WERI-Rb-1 (cell line): ENCODE measurements at regions not wholly inside any gene's neighbourhood (a gene's known extent, or its start where the extent isn't known, plus 50 kb on each side); places are given as distances from the start of the nearest gene placed in this dataset.
"Not testable (repeated sequence)": the region's sequence is repeated elsewhere in the genome, so short reads cannot be mapped to it uniquely, and the experiment has no call there.

Experiments used
- DNase-seq: peaks from one replicate; pipeline ENCODE4 v3.0.0-alpha.2; 2020
- H3K27ac ChIP-seq: fragments of 250-450 bp; sonication (Bioruptor Pico); 2 replicates; pipeline ENCODE4 v1.5.1; 2020; ENCODE audit warnings: mild to moderate bottlenecking, moderate library complexity
- H3K27me3 ChIP-seq: fragments of 250-450 bp; sonication (Bioruptor Pico); 2 replicates; pipeline ENCODE4 v1.5.1; 2021; ENCODE audit warnings: mild to moderate bottlenecking, low read depth, moderate library complexity; ENCODE audit not compliant: insufficient read depth, severe bottlenecking
- H3K36me3 ChIP-seq: fragments of 250-450 bp; sonication (Bioruptor Pico); 2 replicates; pipeline ENCODE4 v1.5.1; 2020; ENCODE audit warnings: mild to moderate bottlenecking, moderate library complexity
- H3K4me3 ChIP-seq: 2 replicates; pipeline ENCODE4 v1.5.1; 2011; ENCODE audit warnings: low read depth, mild to moderate bottlenecking, control low read depth, low read length
- H3K9me3 ChIP-seq: fragments of 250-450 bp; sonication (Bioruptor Pico); 2 replicates; pipeline ENCODE4 v1.5.1; 2021; ENCODE audit warnings: mild to moderate bottlenecking, moderate library complexity; ENCODE audit not compliant: severe bottlenecking
- CTCF ChIP-seq: IDR thresholded peaks from 2 replicates; pipeline ENCODE4 v1.5.1; 2011; ENCODE audit warnings: low read depth, mild to moderate bottlenecking, control low read depth, inconsistent platforms, low read length

- Histone ChIP-seq H3K9me3 (peaks cover 18% of the 10 kb centered on the region), H3K4me3 (no peak overlapping the region), H3K27ac (no peak overlapping the region), H3K36me3 (no peaks in the 10 kb centered on the region), H3K27me3 (no peaks in the 10 kb centered on the region)
- no peak for TF ChIP-seq CTCF
- DNase-seq, result no peak
Observed at GRCh38 chr7:149706398-149706797, 67.0 kb downstream of the ZNF467 start.

GRCh38 chr7:149704507-149704906 lies 68.9 kb downstream of the ZNF467 start:
- H3K4me3 ChIP-seq, result no peak overlapping the region
- H3K9me3 ChIP-seq, result peaks cover 7% of the 10 kb centered on the region
- no peaks in the 10 kb centered on the region for H3K27me3 ChIP-seq
- H3K27ac ChIP-seq, result no peak overlapping the region
- no peak for DNase-seq
- no peaks in the 10 kb centered on the region for H3K36me3 ChIP-seq
- no peak for TF ChIP-seq CTCF

GRCh38 chr7:149703044-149703650 lies 70.2 kb downstream of the ZNF467 start:
- TF ChIP-seq CTCF, result no peak
- peaks cover 3% of the 10 kb centered on the region for H3K9me3 ChIP-seq
- no peak overlapping the region for H3K4me3 ChIP-seq
- H3K27ac ChIP-seq, result no peak overlapping the region
- H3K36me3 ChIP-seq, result no peaks in the 10 kb centered on the region
- H3K27me3 ChIP-seq, result no peaks in the 10 kb centered on the region
- no peak for DNase-seq

GRCh38 chr7:149701495-149702240 lies 71.7 kb downstream of the ZNF467 start:
- Histone ChIP-seq H3K36me3 (no peaks in the 10 kb centered on the region), H3K9me3 (peaks cover 10% of the 10 kb centered on the region), H3K27ac (no peak overlapping the region), H3K27me3 (no peaks in the 10 kb centered on the region), H3K4me3 (no peak overlapping the region)
- TF ChIP-seq CTCF, result no peak
- no peak for DNase-seq

GRCh38 chr7:149697767-149698166 lies 75.6 kb downstream of the ZNF467 start:
- H3K36me3 ChIP-seq, H3K27ac ChIP-seq, DNase-seq, H3K27me3 ChIP-seq, H3K4me3 ChIP-seq, H3K9me3 ChIP-seq: not testable (repeated sequence)

- Histone ChIP-seq H3K36me3 (no peaks in the 10 kb centered on the region), H3K4me3 (no peak overlapping the region), H3K27me3 (no peaks in the 10 kb centered on the region), H3K27ac (no peak overlapping the region), H3K9me3 (peaks cover 10% of the 10 kb centered on the region)
- TF ChIP-seq CTCF, result no peak
- DNase-seq, result no peak
Observed at GRCh38 chr7:149696280-149696679, 77.1 kb downstream of the ZNF467 start.
